Adrenal gland (tissue), 5 donors: ENCODE measurements at regions not wholly inside any gene's neighbourhood (a gene's known extent, or its start where the extent isn't known, plus 50 kb on each side); places are given as distances from the start of the nearest gene placed in this dataset.

Experiments
- CTCF ChIP-seq, 6 experiments: fragments of 450-650 bp in 4 of 6; fragments of 200-600 bp in 2 of 6; sonication (generic) in 1 of 6; IDR thresholded peaks; 1 replicate in 5 of 6; 2 replicates in 1 of 6; pipeline versions ENCODE4 v1.5.1 to v1.8.0; 2016 to 2021; ENCODE audit warnings: antibody characterized with exemption in 6 of 6, mild to moderate bottlenecking in 2 of 6, moderate library complexity in 1 of 6
- POLR2A ChIP-seq, 2 donors: fragments of 450-650 bp; IDR thresholded peaks; one replicate each; pipeline ENCODE4 v1.6.1; 2017; ENCODE audit warnings: antibody characterized with exemption in 2 of 2, mild to moderate bottlenecking in 2 of 2, moderate library complexity in 1 of 2
- donor health status: DM: no; HTN: no; CAD: no.

DNA sequence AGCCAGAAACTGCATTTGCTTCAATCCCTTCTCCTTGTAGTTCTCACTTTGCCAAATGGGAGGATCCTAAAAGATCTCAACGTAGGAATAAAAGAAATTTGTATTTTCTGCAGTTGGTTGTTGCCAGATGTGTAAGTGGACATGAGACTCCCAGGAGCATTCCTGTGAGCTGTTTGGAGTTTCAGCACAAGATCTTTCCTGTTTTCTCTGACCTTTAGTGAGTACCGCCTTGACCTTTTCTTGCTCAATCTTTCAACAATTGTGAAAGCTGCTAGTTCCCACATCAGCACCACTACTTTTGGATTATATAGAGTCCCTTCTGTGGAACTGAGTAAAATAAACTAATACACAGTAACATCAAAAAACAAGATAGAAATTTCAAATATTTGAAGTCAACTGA is 683.8 kb upstream of the PABPC4L start:
- no peak for TF ChIP-seq CTCF (IDR thresholded peaks at IDR 0.05)
- no peak for TF ChIP-seq POLR2A (IDR thresholded peaks at IDR 0.05)
